Astrocyte (in vitro differentiated cells and primary cell): ENCODE measurements at regions not wholly inside any gene's neighbourhood (a gene's known extent, or its start where the extent isn't known, plus 50 kb on each side); places are given as distances from the start of the nearest gene placed in this dataset.

Source experiments
- CTCF ChIP-seq: IDR thresholded peaks from 2 replicates; pipeline ENCODE4 v1.5.1; 2011; ENCODE audit warnings: low read depth, mild to moderate bottlenecking, inconsistent platforms, low read length, moderate library complexity; ENCODE audit not compliant: insufficient read depth
- EZH2 ChIP-seq: IDR thresholded peaks from 2 replicates; pipeline ENCODE4 v1.6.1; 2012; ENCODE audit warnings: mild to moderate bottlenecking, low read length, inconsistent platforms; ENCODE audit not compliant: insufficient read depth

- TF ChIP-seq CTCF (no peak), EZH2 (no peak)
Measured at GRCh38 chr10:129161150-129161549, 305.9 kb upstream of the MGMT start.
